Small intestine (tissue), 7 donors: ENCODE measurements at regions not wholly inside any gene's neighbourhood (a gene's known extent, or its start where the extent isn't known, plus 50 kb on each side); places are given as distances from the start of the nearest gene placed in this dataset.
"Not testable (repeated sequence)": the region's sequence is repeated elsewhere in the genome, so short reads cannot be mapped to it uniquely, and the experiment has no call there.

Experiments used
- DNase-seq, 2 donors: peaks; one replicate each; pipeline versions ENCODE4 v3.0.0 to v3.0.0-alpha.2; 2013
- FAIRE-seq: peaks from 2 replicates; lab custom pipeline; 2012; peaks lifted over from hg19 to GRCh38; lab: Jason Lieb, UNC
- H3K27ac ChIP-seq, 3 donors: one replicate each; pipeline ENCODE4 v1.5.1; 2013; ENCODE audit warnings: low read length in 2 of 3, mild to moderate bottlenecking in 2 of 3, control low read depth in 1 of 3, inconsistent platforms in 1 of 3, low read depth in 1 of 3, moderate library complexity in 1 of 3
- H3K27me3 ChIP-seq, 3 donors: one replicate each; pipeline ENCODE4 v1.6.1; 2013; ENCODE audit warnings: low read length in 3 of 3, inconsistent platforms in 1 of 3; ENCODE audit not compliant: control insufficient read depth in 3 of 3, insufficient read depth in 3 of 3
- H3K36me3 ChIP-seq, 3 donors: one replicate each; pipeline ENCODE4 v1.6.1; 2013; ENCODE audit warnings: low read length in 3 of 3, inconsistent platforms in 1 of 3, low read depth in 1 of 3, mild to moderate bottlenecking in 1 of 3, moderate library complexity in 1 of 3; ENCODE audit not compliant: control insufficient read depth in 3 of 3, insufficient read depth in 2 of 3
- H3K4me1 ChIP-seq, 3 donors: one replicate each; pipeline ENCODE4 v1.6.1; 2013; ENCODE audit warnings: low read length in 2 of 3, inconsistent platforms in 1 of 3, low read depth in 1 of 3, mild to moderate bottlenecking in 1 of 3, moderate library complexity in 1 of 3; ENCODE audit not compliant: control insufficient read depth in 3 of 3, insufficient read depth in 2 of 3
- H3K4me3 ChIP-seq, 3 donors: one replicate each; pipeline ENCODE4 v1.5.1; 2013; ENCODE audit warnings: low read length in 3 of 3, control low read depth in 1 of 3, inconsistent platforms in 1 of 3, low read depth in 1 of 3, mild to moderate bottlenecking in 1 of 3, moderate library complexity in 1 of 3
- H3K9me3 ChIP-seq, 2 donors: one replicate each; pipeline ENCODE4 v1.6.1; 2013; ENCODE audit warnings: low read depth in 1 of 2, low read length in 1 of 2; ENCODE audit not compliant: control insufficient read depth in 2 of 2, insufficient read depth in 1 of 2
- WGBS, 3 donors: extraction: QIAGEN DNeasy Blood & Tissue Kit; methylation state at CpG; one replicate each; pipeline ENCODE4 v1.1.7; 2013; 5-methylcytosine and 5-hydroxymethylcytosine counted together
- donor health status: healthy with polysubstance abuse.
- donor health status: control.
- donor health status: control.
- donor health status: Bipolar disorder and iron deficiency.
- donor health status: healthy.

DNA sequence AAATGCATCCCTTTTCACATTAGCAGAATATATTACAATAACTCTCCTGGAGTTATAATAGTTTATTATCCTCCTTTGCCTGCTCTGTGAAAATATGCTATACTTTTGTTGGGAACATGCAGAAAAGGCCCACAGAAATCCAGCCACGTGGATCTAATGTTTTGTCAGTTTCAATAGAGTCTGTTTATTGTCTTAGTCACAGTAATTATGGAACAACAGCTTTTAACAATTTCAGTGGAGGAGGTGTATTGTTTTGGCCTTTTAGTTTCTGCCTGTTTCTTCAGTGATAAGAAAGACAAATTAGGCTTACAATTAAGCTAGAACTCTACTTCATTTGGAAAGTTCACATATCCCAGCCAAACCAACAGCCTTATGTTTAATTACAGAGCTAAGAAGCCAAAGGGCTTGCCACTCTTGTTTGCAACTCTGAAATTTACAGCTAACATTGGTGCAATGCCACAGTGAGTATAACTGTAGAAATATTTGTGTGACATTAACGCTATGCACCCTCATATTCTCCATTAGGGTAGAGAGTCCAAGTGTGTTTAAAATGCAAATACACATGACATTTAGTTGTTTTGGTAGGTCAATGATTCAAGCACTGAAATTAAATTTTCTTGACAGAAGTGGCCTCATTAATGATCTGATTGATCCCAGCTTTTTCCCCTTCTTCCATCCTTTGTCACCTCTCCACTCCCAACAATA lies 175.8 kb downstream of the USP46 start:
- DNase-seq: no peak
- no peaks in the 10 kb centered on the region for H3K9me3 ChIP-seq
- no peaks in the 10 kb centered on the region for H3K27me3 ChIP-seq
- 38 to 45% (median 39%) methylated on average over 2 of the region's 2 CpGs for WGBS, 3 donors
- no peaks in the 10 kb centered on the region for H3K36me3 ChIP-seq
- no peak overlapping the region for H3K27ac ChIP-seq
- no peaks in the 10 kb centered on the region for H3K4me1 ChIP-seq
- H3K4me3 ChIP-seq: no peak overlapping the region
- FAIRE-seq: no peak

DNA sequence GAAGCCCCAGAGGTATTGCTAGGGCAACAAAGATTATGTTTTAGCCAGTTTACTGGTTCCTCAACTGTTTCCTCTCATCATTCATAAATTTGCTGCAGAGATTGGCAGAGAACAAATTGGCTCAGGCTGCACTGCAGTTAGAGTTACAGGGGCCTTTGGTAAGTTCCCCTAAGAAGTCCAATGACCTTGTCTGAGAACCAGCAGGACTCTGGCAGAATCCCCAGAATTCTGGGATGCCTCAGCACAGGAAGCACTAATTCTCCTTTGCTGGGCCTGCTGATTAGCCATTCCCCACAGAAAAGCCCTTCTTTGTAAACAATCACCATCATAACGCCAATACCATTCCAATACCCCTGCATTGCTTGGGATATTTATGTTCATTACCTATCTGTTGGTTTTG lies 151.3 kb downstream of the USP46 start:
- H3K36me3 ChIP-seq: no peaks in the 10 kb centered on the region
- FAIRE-seq: no peak
- DNase-seq: no peak
- H3K9me3 ChIP-seq: no peaks in the 10 kb centered on the region
- H3K27ac ChIP-seq: no peak overlapping the region
- H3K4me1 ChIP-seq: no peaks in the 10 kb centered on the region
- no peaks in the 10 kb centered on the region for H3K27me3 ChIP-seq
- no peak overlapping the region for H3K4me3 ChIP-seq
- WGBS, 3 donors: 48 to 55% (median 52%) methylated on average over 1 of the region's 1 CpG

DNA sequence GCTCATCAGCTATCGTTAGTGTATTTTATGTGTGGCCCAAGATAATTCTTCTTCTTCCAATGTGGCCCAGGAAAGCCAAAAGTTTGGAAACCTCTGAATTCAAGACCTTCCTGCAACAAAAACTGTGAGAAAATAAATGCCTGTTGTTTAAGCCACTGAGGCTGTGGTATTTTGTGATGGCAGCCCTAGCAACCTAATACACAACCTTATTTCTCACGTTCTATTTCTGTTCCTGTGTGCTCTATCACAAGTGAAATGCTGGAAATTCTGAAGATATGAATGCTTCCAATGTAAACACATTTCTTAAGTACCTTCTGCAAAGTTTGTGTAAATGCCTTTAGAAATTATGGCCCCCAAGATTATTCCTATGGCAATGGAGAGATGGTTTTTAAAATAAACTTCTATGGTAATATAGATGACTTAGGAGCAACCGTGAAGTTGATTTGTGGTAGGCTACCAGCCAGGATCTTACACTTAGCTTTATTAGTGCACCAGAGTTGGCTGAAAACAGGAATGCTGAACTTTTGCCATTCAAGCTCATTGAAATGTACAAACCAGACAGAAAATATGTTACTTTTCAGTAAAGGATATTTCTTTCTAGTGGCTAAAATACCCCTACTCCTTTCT lies 148.0 kb downstream of the USP46 start:
- Histone ChIP-seq H3K4me1 (no peaks in the 10 kb centered on the region), H3K27me3 (no peaks in the 10 kb centered on the region), H3K9me3 (no peaks in the 10 kb centered on the region), H3K36me3 (no peaks in the 10 kb centered on the region), H3K4me3 (no peak overlapping the region), H3K27ac (no peak overlapping the region)
- 48 to 54% (median 50%) methylated on average over 3 of the region's 3 CpGs for WGBS, 3 donors
- FAIRE-seq (no peak), DNase-seq (no peak)

DNA sequence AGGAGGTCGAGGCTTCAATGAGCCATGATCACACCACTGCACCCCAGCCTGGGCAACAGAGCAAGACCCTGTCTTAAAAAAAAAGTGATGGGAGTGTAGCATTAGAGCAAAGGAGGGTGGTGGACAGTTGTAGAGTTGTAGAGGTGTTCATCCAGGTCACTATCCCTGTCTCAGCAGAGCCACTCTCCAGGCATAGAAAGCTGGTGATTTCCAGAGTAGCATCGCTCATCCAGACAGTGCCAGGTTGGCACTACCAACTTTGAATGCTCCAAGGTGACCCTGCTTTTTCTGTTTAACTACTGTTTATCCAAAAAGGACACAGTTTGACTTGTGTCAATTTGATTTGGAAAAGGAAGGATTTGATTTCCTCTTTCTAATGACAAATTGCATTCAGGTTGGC lies 147.3 kb downstream of the USP46 start:
- Histone ChIP-seq H3K36me3 (no peaks in the 10 kb centered on the region), H3K27ac (no peak overlapping the region), H3K9me3 (no peaks in the 10 kb centered on the region), H3K27me3 (no peaks in the 10 kb centered on the region), H3K4me1 (no peaks in the 10 kb centered on the region), H3K4me3 (no peak overlapping the region)
- FAIRE-seq (no peak), DNase-seq (no peak)
- 75 to 88% (median 85%) methylated on average over 2 of the region's 2 CpGs for WGBS, 3 donors

- DNase-seq (no peak), FAIRE-seq (no peak)
- no peak overlapping the region for H3K4me3 ChIP-seq
- no peaks in the 10 kb centered on the region for H3K36me3 ChIP-seq
- H3K27me3 ChIP-seq: no peaks in the 10 kb centered on the region
- 27 to 40% (median 34%) methylated on average over 2 of the region's 2 CpGs for WGBS, 3 donors
- no peak overlapping the region for H3K27ac ChIP-seq
- no peaks in the 10 kb centered on the region for H3K4me1 ChIP-seq
- H3K9me3 ChIP-seq: no peaks in the 10 kb centered on the region
Observed at GRCh38 chr4:52512291-52512690, 146.8 kb downstream of the USP46 start.

GRCh38 chr4:52522093-52522492 lies 137.0 kb downstream of the USP46 start:
- WGBS, 3 donors: 44 to 62% (median 48%) methylated on average over 6 of the region's 6 CpGs
- not testable (repeated sequence) for H3K4me3 ChIP-seq, H3K27me3 ChIP-seq, H3K9me3 ChIP-seq, H3K4me1 ChIP-seq, DNase-seq, FAIRE-seq, H3K36me3 ChIP-seq, H3K27ac ChIP-seq

GRCh38 chr4:52529983-52530382 lies 129.1 kb downstream of the USP46 start:
- DNase-seq: no peak
- WGBS, 3 donors: 67 to 81% (median 77%) methylated on average over 2 of the region's 2 CpGs
- H3K36me3 ChIP-seq: no peaks in the 10 kb centered on the region
- no peaks in the 10 kb centered on the region for H3K27me3 ChIP-seq
- no peaks in the 10 kb centered on the region for H3K4me1 ChIP-seq
- no peak for FAIRE-seq
- no peaks in the 10 kb centered on the region for H3K9me3 ChIP-seq
- no peak overlapping the region for H3K27ac ChIP-seq
- no peak overlapping the region for H3K4me3 ChIP-seq

DNA sequence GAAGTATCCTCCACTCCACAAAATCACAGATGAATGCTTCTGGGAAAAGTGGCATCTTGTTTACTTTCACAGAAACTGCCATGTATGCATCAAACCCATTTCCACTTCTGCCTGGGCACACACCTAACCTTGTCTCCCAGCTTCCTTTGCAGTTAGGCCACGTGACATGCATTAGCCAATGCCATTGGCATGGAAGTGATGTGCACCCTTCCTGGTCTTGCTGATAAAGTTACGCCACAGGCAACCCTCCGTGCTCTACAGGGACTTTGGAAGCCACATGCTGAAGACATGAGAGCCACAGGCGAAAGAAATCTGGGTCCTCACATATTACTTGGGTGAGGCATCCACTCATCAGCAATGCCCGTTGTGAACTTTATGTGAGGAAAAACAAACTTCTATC lies 123.3 kb downstream of the USP46 start:
- Histone ChIP-seq H3K36me3 (no peaks in the 10 kb centered on the region), H3K9me3 (no peaks in the 10 kb centered on the region), H3K27ac (no peak overlapping the region), H3K4me3 (no peak overlapping the region), H3K4me1 (no peaks in the 10 kb centered on the region), H3K27me3 (no peaks in the 10 kb centered on the region)
- FAIRE-seq (no peak), DNase-seq (no peak)
- 73 to 86% (median 76%) methylated on average over 5 of the region's 5 CpGs for WGBS, 3 donors
